COLO829 (cell line): ENCODE measurements at regions not wholly inside any gene's neighbourhood (a gene's known extent, or its start where the extent isn't known, plus 50 kb on each side); places are given as distances from the start of the nearest gene placed in this dataset.
A peak's percentile ranks its signal among the peaks of the same experiment; 100 is the strongest.
"Not testable (repeated sequence)": the region's sequence is repeated elsewhere in the genome, so short reads cannot be mapped to it uniquely, and the experiment has no call there.

Experiments used
- DNase-seq: peaks from one replicate; pipeline ENCODE4 v3.0.0; 2012; ENCODE audit warnings: low spot score

DNA sequence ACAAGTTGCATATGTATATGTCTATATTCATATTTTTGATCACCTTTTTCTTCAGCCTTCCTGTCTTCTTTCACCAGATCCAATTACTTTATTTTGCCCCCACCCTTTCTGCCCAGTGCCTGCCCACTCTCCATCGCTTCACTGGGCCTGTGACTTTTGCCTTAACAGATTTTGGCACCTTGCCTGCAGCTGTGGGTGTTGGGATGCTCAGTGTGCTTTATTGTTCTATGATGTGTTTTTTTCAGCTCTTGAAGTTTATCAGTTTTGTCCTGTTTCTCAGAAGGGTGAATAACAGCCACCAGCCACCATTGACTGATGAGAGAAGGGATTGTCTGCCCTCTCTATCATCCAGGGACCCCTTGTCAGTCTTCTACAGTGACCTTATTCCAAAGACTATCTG, 77.2 kb upstream of the GALNT7 start:
- DNase-seq: peak; percentile 24

DNA sequence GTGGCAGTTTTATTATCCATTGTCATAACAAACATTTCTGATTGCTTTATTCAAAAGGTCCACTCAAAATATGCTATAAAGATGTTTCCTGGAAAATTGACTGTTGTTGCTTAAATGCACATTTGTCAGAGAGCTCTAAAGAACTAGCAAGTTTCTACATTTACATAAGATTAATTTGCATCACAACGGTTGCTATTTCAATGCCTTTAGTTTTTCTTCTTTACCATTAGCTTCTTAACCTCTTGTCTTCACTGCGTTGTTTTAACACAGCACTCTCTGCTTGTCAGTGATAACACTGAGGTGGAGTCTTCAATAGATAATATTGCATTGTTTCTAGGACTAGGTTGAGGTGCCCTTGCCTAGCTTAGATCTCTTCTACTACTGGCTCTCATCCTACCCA, 76.7 kb upstream of the GALNT7 start:
- DNase-seq: no peak

DNA sequence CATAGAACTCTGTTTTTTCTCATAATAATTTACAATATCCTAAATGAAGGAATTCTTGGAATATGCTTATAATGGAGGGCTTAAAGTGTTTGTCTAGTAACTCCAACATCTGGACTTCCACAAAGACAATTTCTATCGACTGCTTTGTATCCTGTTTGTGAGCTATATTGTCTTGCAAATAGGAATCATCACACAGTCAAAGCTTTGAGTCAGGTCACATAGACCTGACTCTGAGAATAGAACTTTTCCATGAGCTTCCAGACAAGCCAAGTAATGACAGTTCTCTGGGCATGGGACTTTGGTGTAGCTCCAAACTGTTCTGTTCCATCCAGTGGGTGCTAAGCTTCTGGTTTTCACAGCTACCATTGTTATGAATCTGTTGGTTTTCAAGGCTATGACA, 75.2 kb upstream of the GALNT7 start:
- no peak for DNase-seq

- no peak for DNase-seq
These were observed 73.7 kb upstream of the GALNT7 start for GRCh38 chr4:173094739-173095421.

DNA sequence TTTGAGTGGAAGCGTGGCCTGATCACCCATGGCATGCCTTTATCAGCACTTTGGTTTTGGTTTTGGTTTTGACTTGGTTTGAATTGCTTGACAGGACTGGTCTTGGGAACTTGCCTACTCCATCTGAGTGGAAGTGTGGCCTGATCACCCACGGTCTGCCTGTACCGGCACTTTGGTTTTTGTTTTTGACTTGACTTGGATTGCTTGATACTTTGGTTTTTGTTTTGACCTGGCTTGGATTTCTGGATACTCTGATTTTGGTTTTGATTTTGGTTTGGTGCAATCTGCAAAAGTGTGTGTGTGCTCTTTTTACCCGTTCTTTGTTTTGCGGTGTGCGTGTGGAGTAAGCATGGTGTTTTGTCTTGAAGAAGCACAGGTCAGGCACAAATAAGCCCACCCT, 69.2 kb upstream of the GALNT7 start:
- DNase-seq: not testable (repeated sequence)

DNA sequence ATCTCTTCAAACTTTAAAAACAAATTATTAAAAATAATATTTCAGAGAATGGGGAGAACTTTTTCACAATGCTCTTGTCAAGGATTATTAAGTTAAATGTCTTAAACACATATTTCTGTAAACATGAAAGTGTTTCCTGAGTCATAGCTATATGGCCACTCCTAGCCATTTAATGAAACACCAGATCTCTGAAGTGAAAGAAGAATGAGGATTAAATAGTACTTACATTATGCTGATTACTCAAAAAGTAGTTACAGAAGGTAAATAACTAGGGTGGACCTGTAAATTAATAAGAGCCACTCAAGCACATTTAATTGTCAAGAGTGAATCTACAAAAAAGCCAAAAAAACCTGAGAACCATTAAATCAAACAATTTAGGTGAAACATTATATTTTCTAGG, 57.6 kb upstream of the GALNT7 start:
- DNase-seq: no peak

GRCh38 chr4:173117430-173117829, 51.2 kb upstream of the GALNT7 start:
- DNase-seq: not testable (repeated sequence)
